OCI-LY3 (cell line): ENCODE measurements at regions not wholly inside any gene's neighbourhood (a gene's known extent, or its start where the extent isn't known, plus 50 kb on each side); places are given as distances from the start of the nearest gene placed in this dataset.

Experiments used
- CTCF ChIP-seq: fragments of 200-600, 300-600 bp; sonication (generic); IDR thresholded peaks from 2 replicates; pipeline ENCODE4 v1.5.1; 2014; ENCODE audit warnings: antibody characterized with exemption, low read length, low read depth
- EZH2phosphoT487 ChIP-seq: fragments of 200-600 bp; shearing (Covaris generic); IDR thresholded peaks from 2 replicates; pipeline ENCODE4 v1.6.1; 2018; ENCODE audit warnings: antibody characterized with exemption, mixed run types, low read depth

- TF ChIP-seq CTCF (no peak), EZH2phosphoT487 (no peak)
These were observed 91.5 kb upstream of the RPS6KA2 start for GRCh38 chr6:166718516-166718915.
